GM13976 (cell line): ENCODE measurements at regions not wholly inside any gene's neighbourhood (a gene's known extent, or its start where the extent isn't known, plus 50 kb on each side); places are given as distances from the start of the nearest gene placed in this dataset.

Experiments
- DNase-seq: peaks from one replicate; pipeline ENCODE4 v3.0.0; 2012; ENCODE audit warnings: low spot score
- CTCF ChIP-seq: IDR thresholded peaks from 2 replicates; pipeline ENCODE4 v1.5.1; 2012; ENCODE audit warnings: borderline replicate concordance, mild to moderate bottlenecking; ENCODE audit not compliant: insufficient read depth; ENCODE audit errors: extremely low read depth, missing control alignments, control extremely low read depth
- in situ Hi-C: fragments of 300-500 bp; cut with MboI; formaldehyde crosslinking; loops from one replicate; pipeline ENCODE4 v1.12.0; 2022; ENCODE audit warnings: low sequenced_read_pairs, mixed read lengths, inconsistent platforms; ENCODE audit not compliant: unreplicated experiment

DNA sequence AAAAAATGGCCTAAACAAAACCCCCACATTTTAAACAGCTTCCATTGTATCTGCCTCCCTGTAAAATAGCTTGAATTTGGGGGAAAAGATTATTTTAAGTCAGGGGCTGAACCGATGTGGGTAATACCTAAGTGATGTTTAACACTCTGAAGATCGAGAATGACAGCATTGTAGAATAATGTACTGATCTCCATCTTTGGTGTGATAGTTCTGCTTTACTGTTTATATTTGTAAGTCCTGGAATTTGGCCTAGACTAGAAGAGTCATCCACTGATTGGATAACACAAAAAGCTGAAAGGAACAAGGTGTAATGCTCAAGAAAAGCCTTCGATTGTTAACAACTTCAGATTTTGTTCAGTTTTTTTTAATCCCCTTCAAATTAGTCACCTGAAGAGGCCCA, 53.8 kb upstream of the CCDC68 start:
- DNase-seq: no peak
- in situ Hi-C loops: no loop called here
- TF ChIP-seq CTCF: no peak

- TF ChIP-seq CTCF: no peak
- in situ Hi-C loops: no loop called here
- no peak for DNase-seq
These were observed 52.7 kb upstream of the CCDC68 start for GRCh38 chr18:55012008-55012407.
